Liver (tissue), 7 donors: ENCODE measurements at regions not wholly inside any gene's neighbourhood (a gene's known extent, or its start where the extent isn't known, plus 50 kb on each side); places are given as distances from the start of the nearest gene placed in this dataset.

Experiments used
- DNase-seq: peaks from one replicate; pipeline ENCODE4 v3.0.0-alpha.2; 2017; ENCODE audit warnings: low spot score
- H3K27ac ChIP-seq, 2 donors: one replicate each; pipeline ENCODE4 v1.7.0; 2013; ENCODE audit warnings: inconsistent platforms in 2 of 2, low read length in 2 of 2, control low read depth in 1 of 2, low read depth in 1 of 2, mild to moderate bottlenecking in 1 of 2
- H3K27me3 ChIP-seq, 4 donors: one replicate each; pipeline versions ENCODE4 v1.6.1 to v1.7.0; 2013; ENCODE audit warnings: low read length in 3 of 4, inconsistent platforms in 1 of 4, mild to moderate bottlenecking in 1 of 4, moderate library complexity in 1 of 4; ENCODE audit not compliant: control insufficient read depth in 4 of 4, insufficient read depth in 4 of 4
- H3K36me3 ChIP-seq, 4 donors: one replicate each; pipeline versions ENCODE4 v1.6.1 to v1.7.0; 2013; ENCODE audit warnings: low read length in 3 of 4, mild to moderate bottlenecking in 3 of 4, low read depth in 1 of 4, moderate library complexity in 1 of 4; ENCODE audit not compliant: control insufficient read depth in 4 of 4, insufficient read depth in 3 of 4
- H3K4me1 ChIP-seq, 4 donors: one replicate each; pipeline versions ENCODE4 v1.6.1 to v1.7.0; 2013; ENCODE audit warnings: low read length in 3 of 4, mild to moderate bottlenecking in 3 of 4, moderate library complexity in 1 of 4; ENCODE audit not compliant: control insufficient read depth in 4 of 4, insufficient read depth in 4 of 4
- H3K4me3 ChIP-seq, 3 donors: one replicate each; pipeline versions ENCODE4 v1.6.1 to v1.7.0; 2013; ENCODE audit warnings: low read length in 3 of 3, control low read depth in 1 of 3, low read depth in 1 of 3, mild to moderate bottlenecking in 1 of 3
- H3K9ac ChIP-seq, 2 donors: one replicate each; pipeline ENCODE4 v1.7.0; 2013; ENCODE audit warnings: low read length in 2 of 2, mild to moderate bottlenecking in 2 of 2, moderate library complexity in 2 of 2, control low read depth in 1 of 2, low read depth in 1 of 2
- H3K9me3 ChIP-seq, 4 donors: one replicate each; pipeline versions ENCODE4 v1.6.1 to v1.7.0; 2013; ENCODE audit warnings: low read length in 3 of 4; ENCODE audit not compliant: control insufficient read depth in 4 of 4
- ATF3 ChIP-seq: IDR thresholded peaks from 2 replicates; pipeline ENCODE4 v1.6.1; 2016; ENCODE audit warnings: antibody characterized with exemption
- EGR1 ChIP-seq, 2 donors: IDR thresholded peaks; 2 replicates each; pipeline ENCODE4 v1.6.1; 2016 to 2018; ENCODE audit warnings: antibody characterized with exemption in 2 of 2, low read depth in 2 of 2
- FOXA1 ChIP-seq: IDR thresholded peaks from 2 replicates; pipeline ENCODE4 v1.6.1; 2016; ENCODE audit warnings: antibody characterized with exemption
- FOXA2 ChIP-seq: IDR thresholded peaks from 2 replicates; pipeline ENCODE4 v1.6.1; 2016; ENCODE audit warnings: antibody characterized with exemption
- GABPA ChIP-seq, 2 donors: IDR thresholded peaks in 1 of 2; conservative IDR thresholded peaks in 1 of 2; 2 replicates each; pipeline ENCODE4 v1.6.1; 2016; ENCODE audit warnings: antibody characterized with exemption in 2 of 2, mild to moderate bottlenecking in 1 of 2, moderate library complexity in 1 of 2
- HNF4A ChIP-seq, 2 donors: conservative IDR thresholded peaks; 2 replicates each; pipeline ENCODE4 v1.6.1; 2016; ENCODE audit warnings: antibody characterized with exemption in 2 of 2, mild to moderate bottlenecking in 2 of 2
- HNF4G ChIP-seq: IDR thresholded peaks from 2 replicates; pipeline ENCODE4 v1.6.1; 2016; ENCODE audit warnings: antibody characterized with exemption
- JUND ChIP-seq, 2 donors: IDR thresholded peaks; 2 replicates each; pipeline ENCODE4 v1.6.1; 2016; ENCODE audit warnings: antibody characterized with exemption in 2 of 2
- MAX ChIP-seq: IDR thresholded peaks from 2 replicates; pipeline ENCODE4 v1.6.1; 2016; ENCODE audit warnings: antibody characterized with exemption
- NR2F2 ChIP-seq: IDR thresholded peaks from 2 replicates; pipeline ENCODE4 v1.6.1; 2016; ENCODE audit warnings: antibody characterized with exemption
- RAD21 ChIP-seq, 2 donors: IDR thresholded peaks; 2 replicates each; pipeline ENCODE4 v1.6.1; 2016; ENCODE audit warnings: antibody characterized with exemption in 2 of 2, mild to moderate bottlenecking in 2 of 2
- REST ChIP-seq: IDR thresholded peaks from 2 replicates; pipeline ENCODE4 v1.6.1; 2016; ENCODE audit warnings: antibody characterized with exemption, mild to moderate bottlenecking
- RXRA ChIP-seq, 2 donors: IDR thresholded peaks; 2 replicates each; pipeline ENCODE4 v1.6.1; 2017 to 2018; ENCODE audit warnings: antibody characterized with exemption in 2 of 2, mild to moderate bottlenecking in 1 of 2
- SP1 ChIP-seq: IDR thresholded peaks from 2 replicates; pipeline ENCODE4 v1.6.1; 2018; ENCODE audit warnings: antibody characterized with exemption, mild to moderate bottlenecking
- TAF1 ChIP-seq: conservative IDR thresholded peaks from 2 replicates; pipeline ENCODE4 v1.6.1; 2016; ENCODE audit warnings: antibody characterized with exemption, mild to moderate bottlenecking
- YY1 ChIP-seq: IDR thresholded peaks from 2 replicates; pipeline ENCODE4 v1.6.1; 2016; ENCODE audit warnings: antibody characterized with exemption, mild to moderate bottlenecking
- ZBTB33 ChIP-seq: IDR thresholded peaks from 2 replicates; pipeline ENCODE4 v1.6.1; 2016; ENCODE audit warnings: antibody characterized with exemption
- WGBS: extraction: QIAGEN DNeasy Blood & Tissue Kit; methylation state at CpG from one replicate; pipeline ENCODE4 v1.1.7; 2013; 5-methylcytosine and 5-hydroxymethylcytosine counted together
- donor health status: healthy.
- donor health status: healthy.
- donor health status: healthy.
- donor health status: healthy.

- TF ChIP-seq HNF4G = no peak
These were observed 537.6 kb upstream of the IL12A start (continued) for GRCh38 chr3:159451067-159451466.

- H3K4me1 ChIP-seq = peaks cover 0 to 20% (median 8%) of the 10 kb centered on the region in 4 donors
- no peak overlapping the region for H3K9ac ChIP-seq
- 18% methylated on average over 1 of the region's 1 CpG for WGBS
- no peak overlapping the region for H3K4me3 ChIP-seq
- peaks cover 0 to 1% (median 0%) of the 10 kb centered on the region in 4 donors for H3K9me3 ChIP-seq
- H3K36me3 ChIP-seq = no peaks in the 10 kb centered on the region
- TF ChIP-seq GABPA (IDR thresholded peaks at IDR 0.05 in 1 of 2, conservative IDR thresholded peaks at IDR 0.05 in 1 of 2) (no peak), ZBTB33 (peak; percentile 8)
- DNase-seq = no peak
- H3K27me3 ChIP-seq = no peaks in the 10 kb centered on the region
- peak overlapping the region; percentile 58 to 69 for H3K27ac ChIP-seq
These were observed 537.2 kb upstream of the IL12A start for GRCh38 chr3:159451482-159451881.

GRCh38 chr3:159453036-159453435, 535.6 kb upstream of the IL12A start:
- H3K36me3 ChIP-seq = no peaks in the 10 kb centered on the region
- TF ChIP-seq HNF4A (conservative IDR thresholded peaks at IDR 0.05) (no peak), TAF1 (no peak)
- H3K4me3 ChIP-seq = no peak overlapping the region
- 96% methylated on average over 5 of the region's 5 CpGs for WGBS
- no peak for DNase-seq
- no peaks in the 10 kb centered on the region for H3K27me3 ChIP-seq
- peaks cover 0 to 1% (median 0%) of the 10 kb centered on the region in 4 donors for H3K9me3 ChIP-seq
- no peak overlapping the region for H3K27ac ChIP-seq
- peaks cover 0 to 20% (median 8%) of the 10 kb centered on the region in 4 donors for H3K4me1 ChIP-seq
- no peak overlapping the region for H3K9ac ChIP-seq

- Histone ChIP-seq H3K4me1 (peaks cover 0 to 16% (median 8%) of the 10 kb centered on the region in 4 donors), H3K9ac (no peak overlapping the region), H3K36me3 (no peaks in the 10 kb centered on the region), H3K27me3 (no peaks in the 10 kb centered on the region), H3K4me3 (no peak overlapping the region), H3K9me3 (peaks cover 0 to 1% (median 0%) of the 10 kb centered on the region in 4 donors), H3K27ac (no peak overlapping the region)
- WGBS = 94% methylated on average over 2 of the region's 2 CpGs
- no peak for DNase-seq
- no peak for TF ChIP-seq ATF3
- TF ChIP-seq EGR1 (IDR thresholded peaks at IDR 0.05; ENCODE audit: low read depth in 2 of 2) = no peak
- TF ChIP-seq YY1 = no peak
- no peak for TF ChIP-seq NR2F2
- no peak for TF ChIP-seq ZBTB33
- TF ChIP-seq TAF1 = no peak
- TF ChIP-seq GABPA (IDR thresholded peaks at IDR 0.05 in 1 of 2, conservative IDR thresholded peaks at IDR 0.05 in 1 of 2) = no peak
- no peak for TF ChIP-seq FOXA1
- no peak for TF ChIP-seq RAD21 (IDR thresholded peaks at IDR 0.05)
- TF ChIP-seq SP1 = no peak
- TF ChIP-seq HNF4G = no peak
- no peak for TF ChIP-seq FOXA2
- TF ChIP-seq JUND (IDR thresholded peaks at IDR 0.05) = no peak
- TF ChIP-seq REST = no peak
- TF ChIP-seq MAX = no peak
- no peak for TF ChIP-seq RXRA (IDR thresholded peaks at IDR 0.05)
These were observed 534.7 kb upstream of the IL12A start for GRCh38 chr3:159453945-159454344.
